ENCODE measurements at regions not wholly inside any gene's neighbourhood (a gene's known extent, or its start where the extent isn't known, plus 50 kb on each side); places are given as distances from the start of the nearest gene placed in this dataset.

- no peak for DNase-seq
Observed at GRCh38 chr2:236674238-236674637, 104.6 kb downstream of the ACKR3 start.

- DNase-seq = no peak
Observed at GRCh38 chr2:236674646-236675045, 105.0 kb downstream of the ACKR3 start.

GRCh38 chr2:236675051-236675450 lies 105.4 kb downstream of the ACKR3 start:
- peak; percentile 67 for DNase-seq

- no peak for DNase-seq
Observed at GRCh38 chr2:236675526-236675925, 105.9 kb downstream of the ACKR3 start.

GRCh38 chr2:236676136-236676873 lies 106.7 kb downstream of the ACKR3 start:
- no peak for DNase-seq

- no peak for DNase-seq
Observed at GRCh38 chr2:236677368-236677767, 107.7 kb downstream of the ACKR3 start.

- no peak for DNase-seq
Observed at GRCh38 chr2:236678307-236678975, 108.8 kb downstream of the ACKR3 start.

GRCh38 chr2:236679884-236680860 lies 110.5 kb downstream of the ACKR3 start:
- peak; percentile 91 for DNase-seq

GRCh38 chr2:236682651-236683422 lies 113.2 kb downstream of the ACKR3 start:
- peak; percentile 30 for DNase-seq

- no peak for DNase-seq
Observed at GRCh38 chr2:236684504-236685256, 115.1 kb downstream of the ACKR3 start.

- DNase-seq = no peak
Observed at GRCh38 chr2:236685361-236685760, 115.7 kb downstream of the ACKR3 start.

GRCh38 chr2:236685979-236686520 lies 116.4 kb downstream of the ACKR3 start:
- no peak for DNase-seq

- no peak for DNase-seq
Observed at GRCh38 chr2:236686561-236686960, 116.9 kb downstream of the ACKR3 start.

- no peak for DNase-seq
Observed at GRCh38 chr2:236687296-236687965, 117.8 kb downstream of the ACKR3 start.

GRCh38 chr2:236688157-236688556 lies 118.5 kb downstream of the ACKR3 start:
- no peak for DNase-seq

- no peak for DNase-seq
Observed at GRCh38 chr2:236688563-236689392, 119.2 kb downstream of the ACKR3 start.

- DNase-seq = no peak
Observed at GRCh38 chr2:236689393-236689700, 119.7 kb downstream of the ACKR3 start.

- no peak for DNase-seq
Observed at GRCh38 chr2:236689981-236690380, 120.4 kb downstream of the ACKR3 start.

GRCh38 chr2:236690726-236691125 lies 121.1 kb downstream of the ACKR3 start:
- DNase-seq = no peak

- no peak for DNase-seq
Observed at GRCh38 chr2:236691799-236692167, 122.2 kb downstream of the ACKR3 start.
